Putamen (tissue), 1 donor: ENCODE measurements at regions not wholly inside any gene's neighbourhood (a gene's known extent, or its start where the extent isn't known, plus 50 kb on each side); places are given as distances from the start of the nearest gene placed in this dataset.

Source experiments
- DNase-seq: peaks from one replicate; pipeline ENCODE4 v3.0.0-alpha.2; 2016; ENCODE audit warnings: low spot score

- DNase-seq: no peak
Measured at GRCh38 chr4:128527946-128528576, 240.4 kb upstream of the PGRMC2 start.

GRCh38 chr4:128527351-128527750, 239.7 kb upstream of the PGRMC2 start:
- no peak for DNase-seq

- no peak for DNase-seq
Measured at GRCh38 chr4:128525992-128526630, 238.5 kb upstream of the PGRMC2 start.

GRCh38 chr4:128525387-128525786, 237.8 kb upstream of the PGRMC2 start:
- no peak for DNase-seq

- no peak for DNase-seq
Measured at GRCh38 chr4:128524311-128524710, 236.7 kb upstream of the PGRMC2 start.

GRCh38 chr4:128521648-128522111, 234.1 kb upstream of the PGRMC2 start:
- DNase-seq: no peak

GRCh38 chr4:128521156-128521555, 233.5 kb upstream of the PGRMC2 start:
- DNase-seq: no peak

- DNase-seq: peak; percentile 2
Measured at GRCh38 chr4:128519163-128519830, 231.7 kb upstream of the PGRMC2 start.

- DNase-seq: peak; percentile 1
Measured at GRCh38 chr4:128517739-128518510, 230.3 kb upstream of the PGRMC2 start.

GRCh38 chr4:128517096-128517738, 229.6 kb upstream of the PGRMC2 start:
- DNase-seq: no peak

- no peak for DNase-seq
Measured at GRCh38 chr4:128516301-128516969, 228.8 kb upstream of the PGRMC2 start.

GRCh38 chr4:128513664-128514484, 226.3 kb upstream of the PGRMC2 start:
- no peak for DNase-seq

- no peak for DNase-seq
Measured at GRCh38 chr4:128512767-128513322, 225.2 kb upstream of the PGRMC2 start.

- DNase-seq: no peak
Measured at GRCh38 chr4:128512161-128512560, 224.5 kb upstream of the PGRMC2 start.

- no peak for DNase-seq
Measured at GRCh38 chr4:128510850-128511249, 223.2 kb upstream of the PGRMC2 start.

GRCh38 chr4:128502818-128503527, 215.4 kb upstream of the PGRMC2 start:
- no peak for DNase-seq

GRCh38 chr4:128501239-128501638, 213.6 kb upstream of the PGRMC2 start:
- DNase-seq: no peak

- DNase-seq: no peak
Measured at GRCh38 chr4:128488055-128488705, 200.6 kb upstream of the PGRMC2 start.

- DNase-seq: no peak
Measured at GRCh38 chr4:128484896-128485295, 197.3 kb upstream of the PGRMC2 start.
